ENCODE measurements at regions not wholly inside any gene's neighbourhood (a gene's known extent, or its start where the extent isn't known, plus 50 kb on each side); places are given as distances from the start of the nearest gene placed in this dataset.

- TF ChIP-seq, protein P1, sequence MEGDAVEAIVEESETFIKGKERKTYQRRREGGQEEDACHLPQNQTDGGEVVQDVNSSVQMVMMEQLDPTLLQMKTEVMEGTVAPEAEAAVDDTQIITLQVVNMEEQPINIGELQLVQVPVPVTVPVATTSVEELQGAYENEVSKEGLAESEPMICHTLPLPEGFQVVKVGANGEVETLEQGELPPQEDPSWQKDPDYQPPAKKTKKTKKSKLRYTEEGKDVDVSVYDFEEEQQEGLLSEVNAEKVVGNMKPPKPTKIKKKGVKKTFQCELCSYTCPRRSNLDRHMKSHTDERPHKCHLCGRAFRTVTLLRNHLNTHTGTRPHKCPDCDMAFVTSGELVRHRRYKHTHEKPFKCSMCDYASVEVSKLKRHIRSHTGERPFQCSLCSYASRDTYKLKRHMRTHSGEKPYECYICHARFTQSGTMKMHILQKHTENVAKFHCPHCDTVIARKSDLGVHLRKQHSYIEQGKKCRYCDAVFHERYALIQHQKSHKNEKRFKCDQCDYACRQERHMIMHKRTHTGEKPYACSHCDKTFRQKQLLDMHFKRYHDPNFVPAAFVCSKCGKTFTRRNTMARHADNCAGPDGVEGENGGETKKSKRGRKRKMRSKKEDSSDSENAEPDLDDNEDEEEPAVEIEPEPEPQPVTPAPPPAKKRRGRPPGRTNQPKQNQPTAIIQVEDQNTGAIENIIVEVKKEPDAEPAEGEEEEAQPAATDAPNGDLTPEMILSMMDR (IDR thresholded peaks at IDR 0.05) = no peak
- no peak for TF ChIP-seq POLR2A (IDR thresholded peaks at IDR 0.05)
- no peak for TF ChIP-seq POLR2AphosphoS5 (IDR thresholded peaks at IDR 0.05)
- TF ChIP-seq EP300 (IDR thresholded peaks at IDR 0.05) = no peak
Observed at GRCh38 chr2:15708865-15709820, 117.5 kb downstream of the DDX1 start.
